ENCODE measurements at regions not wholly inside any gene's neighbourhood (a gene's known extent, or its start where the extent isn't known, plus 50 kb on each side); places are given as distances from the start of the nearest gene placed in this dataset.

DNA sequence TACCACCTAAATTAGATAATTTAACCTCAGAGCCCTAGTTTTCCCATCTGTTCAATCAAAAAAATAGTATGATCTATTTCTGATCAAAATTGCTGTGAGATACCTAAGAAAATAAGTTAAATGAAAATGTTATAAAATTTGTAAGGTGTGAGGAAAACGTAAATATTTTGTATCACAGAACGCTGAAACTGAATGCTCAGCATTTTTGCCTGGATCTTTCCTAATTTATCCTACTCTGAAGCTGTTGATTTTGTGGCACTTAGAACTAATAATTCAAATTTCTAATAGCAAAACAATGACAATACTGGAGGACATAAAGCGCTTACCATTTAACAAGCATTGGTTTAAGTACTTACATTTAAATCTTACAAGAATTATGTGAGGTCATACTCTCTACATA, 674.2 kb downstream of the FAM181B start:
- TF ChIP-seq, protein P1, sequence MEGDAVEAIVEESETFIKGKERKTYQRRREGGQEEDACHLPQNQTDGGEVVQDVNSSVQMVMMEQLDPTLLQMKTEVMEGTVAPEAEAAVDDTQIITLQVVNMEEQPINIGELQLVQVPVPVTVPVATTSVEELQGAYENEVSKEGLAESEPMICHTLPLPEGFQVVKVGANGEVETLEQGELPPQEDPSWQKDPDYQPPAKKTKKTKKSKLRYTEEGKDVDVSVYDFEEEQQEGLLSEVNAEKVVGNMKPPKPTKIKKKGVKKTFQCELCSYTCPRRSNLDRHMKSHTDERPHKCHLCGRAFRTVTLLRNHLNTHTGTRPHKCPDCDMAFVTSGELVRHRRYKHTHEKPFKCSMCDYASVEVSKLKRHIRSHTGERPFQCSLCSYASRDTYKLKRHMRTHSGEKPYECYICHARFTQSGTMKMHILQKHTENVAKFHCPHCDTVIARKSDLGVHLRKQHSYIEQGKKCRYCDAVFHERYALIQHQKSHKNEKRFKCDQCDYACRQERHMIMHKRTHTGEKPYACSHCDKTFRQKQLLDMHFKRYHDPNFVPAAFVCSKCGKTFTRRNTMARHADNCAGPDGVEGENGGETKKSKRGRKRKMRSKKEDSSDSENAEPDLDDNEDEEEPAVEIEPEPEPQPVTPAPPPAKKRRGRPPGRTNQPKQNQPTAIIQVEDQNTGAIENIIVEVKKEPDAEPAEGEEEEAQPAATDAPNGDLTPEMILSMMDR (IDR thresholded peaks at IDR 0.05; ENCODE audit: low read length): no peak
- no peak for TF ChIP-seq EZH2 (IDR thresholded peaks at IDR 0.05; ENCODE audit: borderline replicate concordance, low read length)
- H3F3A ChIP-seq (ENCODE audit: insufficient read depth, low read length): no peaks in the 10 kb centered on the region
- H3K36me3 ChIP-seq (ENCODE audit: insufficient read depth, low read length): no peaks in the 10 kb centered on the region
- no peak overlapping the region for H3K4me2 ChIP-seq (ENCODE audit: low read length)
- no peaks in the 10 kb centered on the region for H3K79me2 ChIP-seq (ENCODE audit: insufficient read depth, low read length)
- H3K9me2 ChIP-seq (ENCODE audit: low read depth, low read length): no peaks in the 10 kb centered on the region
- H3K27ac ChIP-seq (ENCODE audit: low read depth, low read length, poor library complexity, severe bottlenecking): no peak overlapping the region
- H3K4me1 ChIP-seq (ENCODE audit: insufficient read depth, low read length, severe bottlenecking): no peaks in the 10 kb centered on the region
- no peaks in the 10 kb centered on the region for H3K27me3 ChIP-seq (ENCODE audit: insufficient read depth, low read length)
- no peak overlapping the region for H3K9ac ChIP-seq (ENCODE audit: low read length)
- H3K9me3 ChIP-seq (ENCODE audit: low read length): no peaks in the 10 kb centered on the region
- H2AFZ ChIP-seq (ENCODE audit: low read length): no peak overlapping the region
- H4K20me1 ChIP-seq (ENCODE audit: insufficient read depth, low read length): no peaks in the 10 kb centered on the region
- no peak overlapping the region for H3K4me3 ChIP-seq (ENCODE audit: low read depth, low read length, poor library complexity, severe bottlenecking)

DNA sequence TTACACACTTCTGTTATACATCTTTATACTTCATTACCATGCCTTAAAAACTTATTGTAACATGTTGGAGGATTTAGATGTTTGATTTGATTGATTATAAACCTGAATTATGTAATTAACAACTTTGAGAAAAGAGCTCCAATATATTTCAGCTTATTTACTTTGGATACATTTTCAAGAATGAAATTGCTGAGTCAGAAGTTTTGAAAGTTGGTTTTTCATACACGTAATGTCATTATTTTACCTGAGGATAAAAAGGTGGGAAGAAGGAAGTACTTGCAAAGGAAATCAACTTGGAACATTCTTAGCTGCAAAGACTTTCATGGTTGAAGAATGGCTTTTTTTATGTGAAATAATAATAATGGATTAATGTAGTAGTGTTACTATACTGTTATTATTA, 677.2 kb downstream of the FAM181B start:
- no peaks in the 10 kb centered on the region for H3K27me3 ChIP-seq (ENCODE audit: insufficient read depth, low read length)
- no peak overlapping the region for H3K27ac ChIP-seq (ENCODE audit: low read depth, low read length, poor library complexity, severe bottlenecking)
- no peaks in the 10 kb centered on the region for H3K9me3 ChIP-seq (ENCODE audit: low read length)
- TF ChIP-seq, protein P1 (IDR thresholded peaks at IDR 0.05; ENCODE audit: low read length): no peak
- TF ChIP-seq EZH2 (IDR thresholded peaks at IDR 0.05; ENCODE audit: borderline replicate concordance, low read length): no peak
- no peaks in the 10 kb centered on the region for H3K9me2 ChIP-seq (ENCODE audit: low read depth, low read length)
- H3K4me2 ChIP-seq (ENCODE audit: low read length): no peak overlapping the region
- no peaks in the 10 kb centered on the region for H3K79me2 ChIP-seq (ENCODE audit: insufficient read depth, low read length)
- no peaks in the 10 kb centered on the region for H4K20me1 ChIP-seq (ENCODE audit: insufficient read depth, low read length)
- H3K9ac ChIP-seq (ENCODE audit: low read length): no peak overlapping the region
- H3K4me1 ChIP-seq (ENCODE audit: insufficient read depth, low read length, severe bottlenecking): no peaks in the 10 kb centered on the region
- no peak overlapping the region for H3K4me3 ChIP-seq (ENCODE audit: low read depth, low read length, poor library complexity, severe bottlenecking)
- no peak overlapping the region for H2AFZ ChIP-seq (ENCODE audit: low read length)
- no peaks in the 10 kb centered on the region for H3F3A ChIP-seq (ENCODE audit: insufficient read depth, low read length)
- no peaks in the 10 kb centered on the region for H3K36me3 ChIP-seq (ENCODE audit: insufficient read depth, low read length)

DNA sequence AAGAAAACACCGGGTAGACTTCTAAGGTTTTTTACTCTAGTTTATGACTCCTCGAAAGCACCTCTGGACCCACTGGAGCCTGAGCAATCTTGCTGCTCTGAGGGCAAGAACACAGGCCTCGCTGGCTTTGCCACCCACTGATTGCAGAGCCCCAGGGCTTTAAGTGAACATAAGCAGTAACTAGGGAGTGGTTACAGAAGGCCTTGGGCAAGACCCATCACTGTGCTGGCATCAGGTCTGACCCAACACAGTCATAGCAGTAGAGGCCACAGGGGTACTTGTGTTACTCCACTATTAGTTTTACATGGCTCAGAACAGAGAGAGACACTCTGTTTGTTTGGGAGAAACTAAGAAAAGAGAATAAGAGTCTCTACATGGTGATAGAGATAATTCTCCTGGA, 684.5 kb downstream of the FAM181B start:
- no peaks in the 10 kb centered on the region for H3K9me3 ChIP-seq (ENCODE audit: low read length)

More for the DNA sequence above, 684.5 kb downstream of the FAM181B start:
- Histone ChIP-seq H3K4me3 (ENCODE audit: low read depth, low read length, poor library complexity, severe bottlenecking) (no peak overlapping the region), H2AFZ (ENCODE audit: low read length) (no peak overlapping the region), H4K20me1 (ENCODE audit: insufficient read depth, low read length) (no peaks in the 10 kb centered on the region), H3F3A (ENCODE audit: insufficient read depth, low read length) (no peaks in the 10 kb centered on the region), H3K36me3 (ENCODE audit: insufficient read depth, low read length) (no peaks in the 10 kb centered on the region), H3K27me3 (ENCODE audit: insufficient read depth, low read length) (no peaks in the 10 kb centered on the region), H3K79me2 (ENCODE audit: insufficient read depth, low read length) (no peaks in the 10 kb centered on the region), H3K4me1 (ENCODE audit: insufficient read depth, low read length, severe bottlenecking) (no peaks in the 10 kb centered on the region), H3K27ac (ENCODE audit: low read depth, low read length, poor library complexity, severe bottlenecking) (no peak overlapping the region), H3K9ac (ENCODE audit: low read length) (no peak overlapping the region), H3K9me2 (ENCODE audit: low read depth, low read length) (no peaks in the 10 kb centered on the region), H3K4me2 (ENCODE audit: low read length) (no peak overlapping the region)
- no peak for TF ChIP-seq EZH2 (IDR thresholded peaks at IDR 0.05; ENCODE audit: borderline replicate concordance, low read length)
- TF ChIP-seq, protein P1 (IDR thresholded peaks at IDR 0.05; ENCODE audit: low read length): no peak

Data from OCI-LY1 (cell line).